Calu3 (cell line): ENCODE measurements at regions not wholly inside any gene's neighbourhood (a gene's known extent, or its start where the extent isn't known, plus 50 kb on each side); places are given as distances from the start of the nearest gene placed in this dataset.

ENCODE experiments used
- BruUV-seq: library from RNA; stranded (reverse); fragments of 400-500 nt; replicated peaks from 2 replicates; lab custom pipeline; 2021; lab: Mats Ljungman, UMichigan
- CTCF ChIA-PET: fragments of 300-600 bp; sonication (Branson Sonifier 250); formaldehyde crosslinking; loops from one replicate; lab custom pipeline; 2022; ENCODE audit warnings: antibody characterized with exemption; lab: Charles Lee
- DNase-seq: peaks from one replicate; pipeline ENCODE4 v3.0.0; 2022
- H3K27ac Mint-ChIP-seq: one replicate; pipeline ENCODE4 v1.8.0; 2022; ENCODE audit warnings: mixed read lengths; ENCODE audit not compliant: unreplicated experiment
- H3K27me3 Mint-ChIP-seq: one replicate; pipeline ENCODE4 v1.8.0; 2022; ENCODE audit warnings: mixed read lengths; ENCODE audit not compliant: unreplicated experiment
- H3K36me3 Mint-ChIP-seq: one replicate; pipeline ENCODE4 v1.8.0; 2022; ENCODE audit warnings: mild to moderate bottlenecking, moderate library complexity, mixed read lengths; ENCODE audit not compliant: insufficient read depth, unreplicated experiment
- H3K4me1 Mint-ChIP-seq: one replicate; pipeline ENCODE4 v1.8.0; 2022; ENCODE audit warnings: mild to moderate bottlenecking, low read depth, mixed read lengths; ENCODE audit not compliant: unreplicated experiment
- H3K4me3 Mint-ChIP-seq: one replicate; pipeline ENCODE4 v1.8.0; 2022; ENCODE audit warnings: mild to moderate bottlenecking, low read depth, moderate library complexity, mixed read lengths; ENCODE audit not compliant: unreplicated experiment
- H3K9me3 Mint-ChIP-seq: one replicate; pipeline ENCODE4 v1.8.0; 2022; ENCODE audit warnings: low read depth, mixed read lengths; ENCODE audit not compliant: unreplicated experiment
- CTCF ChIP-seq: fragments of 200-600 bp; IDR thresholded peaks from one replicate; pipeline ENCODE4 v1.8.0; 2022; ENCODE audit warnings: antibody characterized with exemption; ENCODE audit not compliant: unreplicated experiment
- intact Hi-C: fragments of 100-400 bp; cut with micrococcal nuclease; formaldehyde crosslinking; loops from one replicate; pipeline ENCODE4 v1.10.0; 2022; ENCODE audit not compliant: unreplicated experiment

GRCh38 chr7:118496138-118496644 is 271.7 kb downstream of the ANKRD7 start:
- intact Hi-C loops: no loop called here
- Mint-ChIP-seq H3K4me1 (no peaks in the 10 kb centered on the region), H3K9me3 (no peaks in the 10 kb centered on the region), H3K4me3 (no peak overlapping the region), H3K27me3 (no peaks in the 10 kb centered on the region), H3K36me3 (no peaks in the 10 kb centered on the region), H3K27ac (no peak overlapping the region)
- no peak for TF ChIP-seq CTCF
- DNase-seq: no peak
- no TSS peak for BruUV-seq
- CTCF ChIA-PET: no interaction called here

GRCh38 chr7:118502235-118502634 is 277.7 kb downstream of the ANKRD7 start:
- intact Hi-C loops: no loop called here
- no peak for TF ChIP-seq CTCF
- Mint-ChIP-seq H3K9me3 (no peaks in the 10 kb centered on the region), H3K4me1 (no peaks in the 10 kb centered on the region), H3K27ac (no peak overlapping the region), H3K27me3 (no peaks in the 10 kb centered on the region), H3K36me3 (no peaks in the 10 kb centered on the region), H3K4me3 (no peak overlapping the region)
- BruUV-seq: no TSS peak
- DNase-seq: no peak
- CTCF ChIA-PET: no interaction called here

- Mint-ChIP-seq H3K4me3 (no peak overlapping the region), H3K27ac (no peak overlapping the region), H3K4me1 (peaks cover 8% of the 10 kb centered on the region), H3K9me3 (no peaks in the 10 kb centered on the region), H3K27me3 (no peaks in the 10 kb centered on the region), H3K36me3 (no peaks in the 10 kb centered on the region)
- intact Hi-C loops: no loop called here
- TF ChIP-seq CTCF: no peak
- BruUV-seq: no TSS peak
- DNase-seq: no peak
- CTCF ChIA-PET: no interaction called here
Measured at GRCh38 chr7:118511146-118511545, 286.6 kb downstream of the ANKRD7 start.

GRCh38 chr7:118517275-118517674 is 292.8 kb downstream of the ANKRD7 start:
- TF ChIP-seq CTCF: no peak
- CTCF ChIA-PET: no interaction called here
- no peak overlapping the region for H3K4me3 Mint-ChIP-seq

More at GRCh38 chr7:118517275-118517674, 292.8 kb downstream of the ANKRD7 start:
- Mint-ChIP-seq H3K27me3 (no peaks in the 10 kb centered on the region), H3K4me1 (no peaks in the 10 kb centered on the region), H3K27ac (no peak overlapping the region), H3K9me3 (no peaks in the 10 kb centered on the region), H3K36me3 (no peaks in the 10 kb centered on the region)
- no TSS peak for BruUV-seq
- no peak for DNase-seq
- intact Hi-C loops: no loop called here
